H1 (cell line): ENCODE measurements at regions not wholly inside any gene's neighbourhood (a gene's known extent, or its start where the extent isn't known, plus 50 kb on each side); places are given as distances from the start of the nearest gene placed in this dataset.

Source experiments
- ATF2 ChIP-seq: IDR thresholded peaks from 2 replicates; pipeline ENCODE4 v1.6.1; 2012; ENCODE audit warnings: low read length, inconsistent platforms
- CHD7 ChIP-seq: fragments of 300-600 bp; sonication (generic); IDR thresholded peaks from 2 replicates; pipeline ENCODE4 v1.7.1; 2012; ENCODE audit warnings: low read length, moderate library complexity, mild to moderate bottlenecking, inconsistent platforms; ENCODE audit not compliant: insufficient replicate concordance
- FOSL1 ChIP-seq: IDR thresholded peaks from 2 replicates; pipeline ENCODE4 v1.6.1; 2011; ENCODE audit warnings: mild to moderate bottlenecking, low read depth, low read length, moderate library complexity; ENCODE audit not compliant: insufficient read depth
- POLR2AphosphoS5 ChIP-seq: IDR thresholded peaks from 2 replicates; pipeline ENCODE4 v1.6.1; 2011; ENCODE audit warnings: low read depth, low read length
- POU5F1 ChIP-seq: IDR thresholded peaks from 2 replicates; pipeline ENCODE4 v1.6.1; 2011; ENCODE audit warnings: low read depth, mild to moderate bottlenecking, low read length, moderate library complexity
- RFX5 ChIP-seq: IDR thresholded peaks from 2 replicates; pipeline ENCODE4 v1.6.1; 2011; ENCODE audit warnings: low read depth, low read length, improper control_type of control experiment, borderline replicate concordance
- SP2 ChIP-seq: IDR thresholded peaks from 2 replicates; pipeline ENCODE4 v1.6.1; 2012; ENCODE audit warnings: mild to moderate bottlenecking, low read length, inconsistent platforms

- TF ChIP-seq CHD7 (no peak), ATF2 (no peak), FOSL1 (no peak), SP2 (no peak), POU5F1 (no peak), POLR2AphosphoS5 (no peak), RFX5 (no peak)
Measured at GRCh38 chr2:121017396-121017795, 267.6 kb downstream of the TFCP2L1 start (continued).
